ENCODE measurements at regions not wholly inside any gene's neighbourhood (a gene's known extent, or its start where the extent isn't known, plus 50 kb on each side); places are given as distances from the start of the nearest gene placed in this dataset.

DNA sequence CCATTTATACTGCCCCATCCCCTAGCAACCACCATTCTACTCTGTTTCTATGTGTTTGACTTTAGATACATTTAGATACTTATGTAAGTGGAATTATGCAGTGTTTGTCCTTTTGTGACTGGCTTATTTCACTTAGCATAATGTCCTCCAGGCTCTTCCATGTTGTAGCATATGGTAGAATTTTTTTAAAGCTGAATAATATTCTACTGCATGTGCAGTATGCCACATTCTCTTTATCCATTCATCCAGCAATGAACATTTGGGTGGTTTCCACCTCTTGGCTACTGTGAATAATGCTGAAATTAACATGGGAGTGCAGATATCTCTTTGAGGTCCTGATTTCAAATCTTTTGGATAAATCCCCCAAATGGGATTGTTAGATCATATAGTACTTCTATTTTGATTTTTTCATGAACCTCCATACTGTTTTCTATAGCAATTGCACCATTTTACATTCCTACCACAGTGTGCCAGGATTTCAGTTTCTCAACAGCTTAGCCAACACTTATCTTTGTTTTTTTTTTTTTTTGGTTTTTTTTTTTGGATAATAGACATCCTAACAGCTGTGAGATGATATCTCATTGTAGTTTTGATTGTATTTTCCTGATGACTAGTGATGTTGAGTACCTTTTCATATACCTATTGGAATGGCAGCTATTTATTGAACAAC, 105.9 kb upstream of the LNX1 start:
- Histone ChIP-seq H3K4me1 (peaks cover 0 to 6% (median under 1%) of the 10 kb centered on the region in 4 donors), H3K27me3 (no peaks in the 10 kb centered on the region), H3K4me3 (no peak overlapping the region), H3K36me3 (no peaks in the 10 kb centered on the region), H3K9me3 (no peaks in the 10 kb centered on the region), H3K27ac (no peak overlapping the region)
- TF ChIP-seq, protein P1, sequence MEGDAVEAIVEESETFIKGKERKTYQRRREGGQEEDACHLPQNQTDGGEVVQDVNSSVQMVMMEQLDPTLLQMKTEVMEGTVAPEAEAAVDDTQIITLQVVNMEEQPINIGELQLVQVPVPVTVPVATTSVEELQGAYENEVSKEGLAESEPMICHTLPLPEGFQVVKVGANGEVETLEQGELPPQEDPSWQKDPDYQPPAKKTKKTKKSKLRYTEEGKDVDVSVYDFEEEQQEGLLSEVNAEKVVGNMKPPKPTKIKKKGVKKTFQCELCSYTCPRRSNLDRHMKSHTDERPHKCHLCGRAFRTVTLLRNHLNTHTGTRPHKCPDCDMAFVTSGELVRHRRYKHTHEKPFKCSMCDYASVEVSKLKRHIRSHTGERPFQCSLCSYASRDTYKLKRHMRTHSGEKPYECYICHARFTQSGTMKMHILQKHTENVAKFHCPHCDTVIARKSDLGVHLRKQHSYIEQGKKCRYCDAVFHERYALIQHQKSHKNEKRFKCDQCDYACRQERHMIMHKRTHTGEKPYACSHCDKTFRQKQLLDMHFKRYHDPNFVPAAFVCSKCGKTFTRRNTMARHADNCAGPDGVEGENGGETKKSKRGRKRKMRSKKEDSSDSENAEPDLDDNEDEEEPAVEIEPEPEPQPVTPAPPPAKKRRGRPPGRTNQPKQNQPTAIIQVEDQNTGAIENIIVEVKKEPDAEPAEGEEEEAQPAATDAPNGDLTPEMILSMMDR (IDR thresholded peaks at IDR 0.05) = no peak
- intact Hi-C loops (cut with DNase I; ENCODE audit: low total_unique reads) = no loop called here
- DNase-seq = no peak

DNA sequence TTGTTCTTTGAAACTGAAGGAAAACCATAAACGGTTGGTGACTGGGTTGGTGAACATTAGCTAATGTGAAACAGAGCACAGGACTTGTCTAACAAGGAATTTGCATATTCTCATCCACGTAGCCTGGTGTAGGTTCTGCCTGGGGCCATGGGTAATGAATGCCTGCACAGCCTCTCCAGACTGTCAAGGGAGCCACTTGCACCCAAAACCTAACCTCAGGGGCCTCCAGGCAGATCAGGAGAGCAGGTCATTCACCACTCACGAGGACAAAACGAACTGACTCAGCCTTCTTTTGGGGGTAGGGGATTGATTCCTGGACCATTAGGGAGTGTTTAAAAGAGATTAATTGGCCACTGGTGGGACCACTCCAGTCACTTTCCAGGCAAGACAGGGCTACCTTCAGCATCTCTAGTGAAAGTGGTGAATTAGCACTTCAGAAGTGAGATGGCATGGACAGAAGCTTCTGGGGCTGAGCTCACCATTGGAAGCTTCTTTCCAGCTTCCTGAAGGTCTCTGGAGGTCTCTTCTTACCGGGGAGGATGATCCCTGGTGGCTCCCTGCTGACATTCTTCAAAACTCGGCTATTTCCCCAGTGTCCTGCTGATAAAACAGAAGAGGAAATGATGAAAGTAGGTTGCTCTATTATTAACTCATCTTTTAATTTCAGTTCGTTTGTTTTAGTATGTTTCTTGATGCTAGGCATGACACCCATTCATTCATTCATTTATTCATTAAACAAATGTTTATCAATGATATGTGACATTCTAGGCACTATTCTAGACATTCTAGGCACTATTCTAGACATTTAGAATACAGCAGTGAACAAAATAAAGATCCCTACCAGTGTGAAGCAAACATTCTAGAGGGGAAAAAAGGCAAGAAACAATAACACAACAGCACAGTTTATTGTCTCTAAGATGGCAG, 104.5 kb upstream of the LNX1 start:
- H3K4me1 ChIP-seq = peaks cover 0 to 6% (median 0%) of the 10 kb centered on the region in 4 donors

DNA sequence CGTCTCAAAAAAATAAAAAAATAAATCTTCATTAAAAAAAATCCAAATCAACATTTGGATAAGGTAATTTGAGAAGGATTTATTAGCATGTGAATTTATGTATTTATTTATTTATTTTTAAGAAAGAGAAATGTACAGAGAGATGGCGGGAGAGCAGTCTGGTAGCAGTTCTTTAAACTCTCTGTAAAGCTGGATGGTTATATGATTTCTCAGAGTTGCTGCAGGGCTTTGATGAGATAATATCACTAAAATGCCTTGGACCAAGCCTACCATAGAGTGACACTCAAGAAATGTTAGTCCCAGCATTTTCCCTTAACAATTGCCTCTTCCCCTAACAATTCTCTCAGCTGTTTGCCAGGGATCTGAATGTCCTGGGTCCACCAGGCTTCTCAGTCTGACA, 103.4 kb upstream of the LNX1 start:
- Histone ChIP-seq H3K36me3 (no peaks in the 10 kb centered on the region), H3K9me3 (no peaks in the 10 kb centered on the region), H3K4me3 (no peak overlapping the region), H3K27ac (no peak overlapping the region), H3K4me1 (peaks cover 0 to 6% (median 0%) of the 10 kb centered on the region in 4 donors), H3K27me3 (no peaks in the 10 kb centered on the region)
- TF ChIP-seq, protein P1 (IDR thresholded peaks at IDR 0.05) = no peak
- intact Hi-C loops (cut with DNase I; ENCODE audit: low total_unique reads) = no loop called here
- DNase-seq = no peak

More for the DNA sequence above, 104.5 kb upstream of the LNX1 start:
- TF ChIP-seq, protein P1 (IDR thresholded peaks at IDR 0.05) = no peak
- Histone ChIP-seq H3K27me3 (no peaks in the 10 kb centered on the region), H3K9me3 (no peaks in the 10 kb centered on the region), H3K4me3 (no peak overlapping the region), H3K27ac (no peak overlapping the region), H3K36me3 (no peaks in the 10 kb centered on the region)
- intact Hi-C loops (cut with DNase I; ENCODE audit: low total_unique reads) = no loop called here
- DNase-seq = no peak

DNA sequence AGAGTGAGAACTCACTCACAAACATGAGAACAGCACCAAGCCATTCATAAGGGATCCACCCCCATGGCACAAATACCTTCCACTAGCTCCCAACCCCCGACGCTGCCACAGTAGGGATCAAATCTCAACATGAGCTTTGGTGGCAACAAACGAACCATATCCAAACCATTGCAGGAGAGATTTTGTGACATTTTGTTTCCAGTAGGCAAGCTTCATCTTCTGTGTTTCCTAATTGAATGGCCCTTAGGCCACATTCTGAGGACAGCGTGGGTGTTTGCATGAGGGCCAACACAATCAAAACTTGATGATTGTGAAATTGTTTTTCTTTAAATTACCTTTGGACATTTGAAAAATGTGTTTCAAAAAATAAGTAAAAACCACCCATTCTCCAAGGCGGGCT, 102.6 kb upstream of the LNX1 start:
- no peak overlapping the region for H3K4me3 ChIP-seq
- DNase-seq = no peak

DNA sequence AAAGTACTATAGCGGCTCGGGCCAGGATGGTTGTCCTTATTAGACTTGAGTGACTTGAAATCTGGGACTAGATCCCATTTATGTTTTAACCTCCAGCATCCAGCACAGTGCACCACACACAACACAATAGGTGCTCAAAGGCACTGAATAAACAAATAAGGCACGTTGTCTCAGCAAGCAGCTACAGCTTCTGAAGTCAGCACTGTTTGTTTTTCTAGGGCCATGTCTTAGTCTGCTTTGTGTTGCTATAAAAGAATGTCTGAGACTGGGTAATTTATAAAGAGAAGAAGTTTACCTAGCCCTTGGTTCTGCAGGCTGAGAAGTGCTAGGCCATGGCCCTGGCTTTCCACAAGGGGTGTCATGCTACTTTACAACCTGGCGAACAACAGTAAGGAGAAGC, 102.1 kb upstream of the LNX1 start:
- TF ChIP-seq, protein P1 (IDR thresholded peaks at IDR 0.05) = no peak
- no peaks in the 10 kb centered on the region for H3K27me3 ChIP-seq
- DNase-seq = no peak
- H3K9me3 ChIP-seq = no peaks in the 10 kb centered on the region
- intact Hi-C loops (cut with DNase I; ENCODE audit: low total_unique reads) = no loop called here
- peaks cover 0 to 9% (median 0%) of the 10 kb centered on the region in 4 donors for H3K4me1 ChIP-seq
- no peak overlapping the region for H3K4me3 ChIP-seq
- H3K36me3 ChIP-seq = no peaks in the 10 kb centered on the region
- H3K27ac ChIP-seq = no peak overlapping the region

More for the DNA sequence above, 102.6 kb upstream of the LNX1 start:
- Histone ChIP-seq H3K36me3 (no peaks in the 10 kb centered on the region), H3K9me3 (no peaks in the 10 kb centered on the region), H3K4me1 (peaks cover 0 to 6% (median 0%) of the 10 kb centered on the region in 4 donors), H3K27ac (no peak overlapping the region), H3K27me3 (no peaks in the 10 kb centered on the region)
- intact Hi-C loops (cut with DNase I; ENCODE audit: low total_unique reads) = no loop called here
- TF ChIP-seq, protein P1 (IDR thresholded peaks at IDR 0.05) = no peak
